SK-N-SH (cell line): ENCODE measurements at regions not wholly inside any gene's neighbourhood (a gene's known extent, or its start where the extent isn't known, plus 50 kb on each side); places are given as distances from the start of the nearest gene placed in this dataset.

Experiments used
- CTCF ChIA-PET: fragments of 300-600, 350-600 bp; formaldehyde crosslinking; extraction: SDS; loops from one replicate; lab custom pipeline; 2021; lab: Yijun Ruan, JAX
- POLR2A ChIA-PET: fragments of 350-600 bp; sonication (Branson Sonifier 250); formaldehyde crosslinking; extraction: SDS; loops from one replicate; lab custom pipeline; 2020; ENCODE audit warnings: antibody characterized with exemption, inconsistent platforms; lab: Yijun Ruan, JAX
- DNase-seq: peaks from one replicate; pipeline ENCODE4 v3.0.0; 2012
- H2AFZ ChIP-seq: fragments of 200-600 bp; sonication (generic); 2 replicates; pipeline ENCODE4 v1.8.1; 2016; ENCODE audit warnings: antibody characterized with exemption, mild to moderate bottlenecking, low read depth
- H3F3A ChIP-seq: fragments of 200-600 bp; sonication (generic); replicated peaks from 2 replicates; pipeline ENCODE3; 2016; ENCODE audit warnings: antibody characterized with exemption, mild to moderate bottlenecking; ENCODE audit not compliant: insufficient read depth
- H3K27ac ChIP-seq, 2 experiments: fragments of 200-500 bp in 1 of 2; fragments of 200-600 bp in 1 of 2; sonication (Bioruptor generic) in 1 of 2; sonication (generic), shearing (Covaris generic) in 1 of 2; 2 replicates each; pipeline versions ENCODE4 v1.5.1 to v1.6.1; 2014 to 2016; ENCODE audit warnings: low read depth in 2 of 2, inconsistent platforms in 1 of 2, low read length in 1 of 2, mild to moderate bottlenecking in 1 of 2, mixed read lengths in 1 of 2
- H3K27me3 ChIP-seq: fragments of 200-600 bp; sonication (generic), shearing (Covaris generic); 2 replicates; pipeline ENCODE4 v1.6.1; 2016; ENCODE audit warnings: mixed run types; ENCODE audit not compliant: insufficient read depth
- H3K36me3 ChIP-seq, 2 experiments: fragments of 200-500 bp in 1 of 2; fragments of 200-600 bp in 1 of 2; sonication (Bioruptor generic) in 1 of 2; sonication (generic) in 1 of 2; replicated peaks in 1 of 2; 2 replicates each; pipeline versions ENCODE3 to v1.5.1; 2014 to 2016; ENCODE audit warnings: low read length in 1 of 2, mild to moderate bottlenecking in 1 of 2; ENCODE audit not compliant: insufficient read depth in 2 of 2, control insufficient read depth in 1 of 2
- H3K4me1 ChIP-seq, 2 experiments: fragments of 200-500 bp in 1 of 2; fragments of 200-600 bp in 1 of 2; sonication (Bioruptor generic) in 1 of 2; sonication (generic), shearing (Covaris generic) in 1 of 2; 2 replicates each; pipeline versions ENCODE4 v1.5.1 to v1.6.1; 2014 to 2016; ENCODE audit warnings: low read depth in 1 of 2, low read length in 1 of 2, mixed run types in 1 of 2; ENCODE audit not compliant: insufficient read depth in 2 of 2, control insufficient read depth in 1 of 2
- H3K4me2 ChIP-seq: fragments of 200-600 bp; sonication (generic), shearing (Covaris generic); 2 replicates; pipeline ENCODE4 v1.6.1; 2017; ENCODE audit warnings: mixed run types
- H3K4me3 ChIP-seq, 2 experiments: fragments of 200-500 bp in 1 of 2; fragments of 200-600 bp in 1 of 2; sonication (Bioruptor generic) in 1 of 2; sonication (generic), shearing (Covaris generic) in 1 of 2; 2 replicates each; pipeline versions ENCODE4 v1.5.1 to v1.8.1; 2014 to 2016; ENCODE audit warnings: low read depth in 2 of 2, inconsistent platforms in 1 of 2, low read length in 1 of 2, mild to moderate bottlenecking in 1 of 2, mixed read lengths in 1 of 2, moderate library complexity in 1 of 2
- H3K79me2 ChIP-seq: fragments of 200-600 bp; sonication (generic); 2 replicates; pipeline ENCODE4 v1.8.1; 2017; ENCODE audit warnings: mild to moderate bottlenecking; ENCODE audit not compliant: insufficient read depth
- H3K9ac ChIP-seq: fragments of 200-600 bp; sonication (generic); 2 replicates; pipeline ENCODE4 v1.6.1; 2017; ENCODE audit warnings: mixed run types
- H3K9me2 ChIP-seq: fragments of 200-600 bp; sonication (generic); 2 replicates; pipeline ENCODE4 v1.6.1; 2017; ENCODE audit warnings: mixed run types
- H3K9me3 ChIP-seq: fragments of 200-600 bp; sonication (generic); 2 replicates; pipeline ENCODE4 v1.6.1; 2017; ENCODE audit warnings: mixed run types, mild to moderate bottlenecking, moderate library complexity
- H4K20me1 ChIP-seq: fragments of 200-600 bp; sonication (generic); 2 replicates; pipeline ENCODE4 v1.6.1; 2017; ENCODE audit warnings: mild to moderate bottlenecking, mixed run types; ENCODE audit not compliant: insufficient read depth
- EP300 ChIP-seq, 2 experiments: IDR thresholded peaks; 2 replicates each; pipeline versions ENCODE4 v1.4.0 to v1.6.1; 2012; ENCODE audit warnings: borderline replicate concordance in 1 of 2, low read depth in 1 of 2, low read length in 1 of 2
- FOSL2 ChIP-seq: IDR thresholded peaks from 2 replicates; pipeline ENCODE4 v1.4.0; 2012; ENCODE audit warnings: low read depth, mild to moderate bottlenecking, moderate library complexity, borderline replicate concordance
- FOXM1 ChIP-seq: IDR thresholded peaks from 2 replicates; pipeline ENCODE4 v1.4.0; 2012; ENCODE audit warnings: low read depth, mild to moderate bottlenecking
- GATA2 ChIP-seq: sonication (generic); formaldehyde crosslinking; IDR thresholded peaks from 2 replicates; pipeline ENCODE4 v1.5.0; 2020; ENCODE audit warnings: mild to moderate bottlenecking, missing genetic modification reagents
- IRF3 ChIP-seq: fragments of 150-350 bp; IDR thresholded peaks from 2 replicates; pipeline ENCODE4 v1.6.1; 2016; ENCODE audit warnings: mild to moderate bottlenecking, low read depth, low read length
- NFIC ChIP-seq: IDR thresholded peaks from 2 replicates; pipeline ENCODE4 v1.4.0; 2012; ENCODE audit warnings: borderline replicate concordance
- PBX3 ChIP-seq: IDR thresholded peaks from 2 replicates; pipeline ENCODE4; 2012
- RAD21 ChIP-seq: IDR thresholded peaks from 2 replicates; pipeline ENCODE4 v1.6.1; 2012; ENCODE audit warnings: mild to moderate bottlenecking, low read length
- REST ChIP-seq: IDR thresholded peaks from 2 replicates; pipeline ENCODE4 v1.6.1; 2012; ENCODE audit warnings: mild to moderate bottlenecking, low read depth, low read length, moderate library complexity
- RFX5 ChIP-seq: IDR thresholded peaks from 2 replicates; pipeline ENCODE4 v1.6.1; 2012; ENCODE audit warnings: mild to moderate bottlenecking, improper control_type of control experiment, low read length
- TAF1 ChIP-seq: IDR thresholded peaks from 2 replicates; pipeline ENCODE4 v1.6.1; 2012; ENCODE audit warnings: low read depth, mild to moderate bottlenecking, low read length, moderate library complexity, borderline replicate concordance
- TCF12 ChIP-seq: IDR thresholded peaks from 2 replicates; pipeline ENCODE4 v1.4.0; 2012
- USF1 ChIP-seq: IDR thresholded peaks from 2 replicates; pipeline ENCODE4 v1.4.0; 2012; ENCODE audit warnings: low read depth, borderline replicate concordance
- YY1 ChIP-seq: IDR thresholded peaks from 2 replicates; pipeline ENCODE4 v1.4.0; 2012; ENCODE audit warnings: low read depth, mild to moderate bottlenecking
- ZBTB33 ChIP-seq: IDR thresholded peaks from 2 replicates; pipeline ENCODE4 v1.4.0; 2012; ENCODE audit warnings: low read depth, borderline replicate concordance
- WGBS: methylation state at CpG from one replicate; pipeline ENCODE4 v1.1.6; 2017; ENCODE audit warnings: low lambda C conversion rate; 5-methylcytosine and 5-hydroxymethylcytosine counted together

GRCh38 chr7:85423209-85423895 is 236.5 kb upstream of the SEMA3D start:
- WGBS: 88% methylated on average over 20 of the region's 21 CpGs
- H3K4me3 ChIP-seq: no peak overlapping the region
- H3K9me2 ChIP-seq: no peaks in the 10 kb centered on the region
- no peak for DNase-seq
- no peaks in the 10 kb centered on the region for H3K36me3 ChIP-seq
- ChIA-PET POLR2A (no interaction called here), CTCF (interaction anchor here (0.7 to 1.5 kb wide), 2 partner anchors 12 to 20 kb away, joined by 3 to 4 read pairs; no protein-coding TSS in a partner anchor)
- H3K4me1 ChIP-seq: no peaks in the 10 kb centered on the region
- H3K27ac ChIP-seq: no peak overlapping the region
- no peak overlapping the region for H3K9ac ChIP-seq
- H4K20me1 ChIP-seq: no peaks in the 10 kb centered on the region
- H3K4me2 ChIP-seq: no peak overlapping the region
- no peaks in the 10 kb centered on the region for H3K79me2 ChIP-seq
- no peaks in the 10 kb centered on the region for H3K27me3 ChIP-seq
- H3F3A ChIP-seq: no peaks in the 10 kb centered on the region
- no peak for TF ChIP-seq TAF1
- TF ChIP-seq ZBTB33: no peak
- no peak for TF ChIP-seq EP300 (IDR thresholded peaks at IDR 0.05; ENCODE audit: borderline replicate concordance in 1 of 2, low read depth in 1 of 2, low read length in 1 of 2)
- no peak for TF ChIP-seq RFX5
- no peak for TF ChIP-seq PBX3
- no peak for TF ChIP-seq FOSL2
- TF ChIP-seq GATA2 (CRISPR knock-in tag): no peak
- no peak for TF ChIP-seq REST
- no peak for TF ChIP-seq USF1
- TF ChIP-seq RAD21: no peak
- TF ChIP-seq NFIC: no peak
- no peak for TF ChIP-seq TCF12
- no peak for TF ChIP-seq YY1
- TF ChIP-seq FOXM1: no peak
- no peak for TF ChIP-seq IRF3
- H2AFZ ChIP-seq: no peak overlapping the region
- H3K9me3 ChIP-seq: no peaks in the 10 kb centered on the region; the same call in 1 of the 2 replicates
